ENCODE measurements at regions not wholly inside any gene's neighbourhood (a gene's known extent, or its start where the extent isn't known, plus 50 kb on each side); places are given as distances from the start of the nearest gene placed in this dataset.

DNA sequence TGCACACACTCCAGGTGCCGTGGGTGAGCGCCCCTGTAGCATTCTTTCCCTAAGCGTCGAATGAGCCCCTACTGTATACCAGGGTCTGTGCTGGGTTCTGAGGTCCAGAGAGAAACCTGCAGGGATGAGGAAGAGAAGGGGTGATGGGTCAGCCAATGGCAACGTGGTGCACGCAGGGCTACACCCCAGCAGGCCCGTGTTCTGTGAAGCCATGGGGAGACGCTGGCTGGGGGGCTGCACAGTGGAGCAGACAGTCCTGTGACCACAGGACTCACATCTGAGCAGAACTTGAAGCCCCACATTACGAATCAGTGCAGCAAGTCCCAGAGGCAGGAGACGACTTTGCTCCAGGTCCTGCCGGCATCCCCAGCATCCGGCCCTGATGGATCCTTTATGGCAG lies 1481.4 kb downstream of the BRD1 start:
- no peak for DNase-seq

- DNase-seq, result no peak
Measured at GRCh38 chr22:48345631-48346030, 1482.0 kb downstream of the BRD1 start.

DNA sequence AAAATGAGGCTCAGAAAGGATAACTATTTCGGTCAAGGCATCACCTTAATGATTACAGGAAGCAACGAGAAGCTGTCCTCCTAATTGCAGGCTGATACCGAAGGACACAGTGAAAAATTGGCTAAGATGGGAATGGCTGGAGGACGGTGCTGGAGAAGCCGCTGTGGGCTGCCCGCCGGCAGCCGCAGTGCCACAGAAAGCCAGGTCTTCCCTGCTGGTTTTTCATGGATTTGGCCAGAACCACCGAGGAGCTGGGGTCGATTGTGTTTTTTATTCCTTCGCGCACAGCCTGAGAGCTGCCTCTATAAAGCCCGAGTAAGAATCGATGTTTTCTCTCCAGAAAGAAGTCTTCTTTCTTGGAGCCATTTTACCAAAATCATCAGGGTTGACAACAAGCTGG lies 1484.2 kb downstream of the BRD1 start:
- DNase-seq, result no peak

- DNase-seq, result no peak
Measured at GRCh38 chr22:48342732-48343131, 1484.9 kb downstream of the BRD1 start.

DNA sequence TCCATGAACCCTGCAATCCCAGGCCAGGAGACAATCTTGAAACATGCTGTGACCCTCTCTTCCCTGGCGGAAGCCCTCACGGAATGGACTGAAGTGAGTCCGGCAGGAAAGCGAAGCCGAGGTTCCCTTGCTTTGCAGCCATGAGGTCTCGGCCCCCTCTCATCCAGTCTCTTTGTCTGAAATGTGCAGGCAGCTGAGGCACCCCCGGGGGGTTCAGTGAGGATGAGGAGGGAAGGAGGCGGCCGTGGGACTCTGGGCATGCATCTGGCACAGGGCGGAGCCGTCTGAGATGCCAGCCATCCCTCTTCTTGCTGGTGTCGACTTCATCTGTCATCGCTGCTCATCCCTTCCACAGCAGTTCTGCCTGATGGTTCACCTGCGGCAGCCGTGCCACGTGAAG lies 1485.7 kb downstream of the BRD1 start:
- DNase-seq, result no peak

GRCh38 chr22:48340727-48341709 lies 1486.7 kb downstream of the BRD1 start:
- no peak for DNase-seq

GRCh38 chr22:48340191-48340590 lies 1487.5 kb downstream of the BRD1 start:
- no peak for DNase-seq

GRCh38 chr22:48338793-48339705 lies 1488.6 kb downstream of the BRD1 start:
- DNase-seq, result no peak

- DNase-seq, result no peak
Measured at GRCh38 chr22:48337957-48338792, 1489.5 kb downstream of the BRD1 start.

- DNase-seq, result no peak
Measured at GRCh38 chr22:48336339-48337060, 1491.2 kb downstream of the BRD1 start.

DNA sequence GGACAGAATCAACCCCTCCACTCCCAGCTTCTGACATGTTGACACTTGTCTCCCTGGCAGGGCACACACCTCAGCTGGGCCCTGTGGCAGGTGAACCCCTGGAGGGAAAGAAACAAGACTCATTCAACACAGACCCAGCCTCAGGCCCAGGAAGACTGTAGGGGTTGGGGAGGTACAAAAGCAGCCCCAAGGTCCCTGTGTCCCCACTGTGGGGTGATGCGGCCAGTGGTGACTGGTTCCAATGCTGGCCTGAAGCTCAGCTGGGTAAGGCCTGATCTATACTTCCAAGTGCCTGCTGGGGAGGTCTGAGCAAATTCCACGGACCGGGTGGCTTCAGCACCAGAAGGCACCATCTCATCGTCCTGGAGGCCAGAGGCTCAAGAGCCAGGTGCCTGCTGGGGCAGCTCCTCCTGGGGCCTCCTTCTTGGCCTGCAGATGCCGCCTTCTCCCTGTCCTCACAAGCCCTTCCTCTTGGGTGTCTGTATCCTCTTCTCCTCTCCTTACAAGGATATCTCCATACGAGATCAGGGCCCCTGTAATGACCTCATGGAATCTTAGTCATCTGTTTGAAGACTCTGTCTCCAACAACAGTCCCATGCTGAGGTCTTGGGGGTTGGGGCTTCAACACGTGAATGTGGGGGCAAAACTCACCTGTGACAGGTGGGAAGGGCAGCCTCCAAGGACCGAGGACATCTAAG lies 1492.1 kb downstream of the BRD1 start:
- peak; percentile 4 for DNase-seq

- DNase-seq, result no peak
Measured at GRCh38 chr22:48334971-48335370, 1492.7 kb downstream of the BRD1 start.

- no peak for DNase-seq
Measured at GRCh38 chr22:48333816-48334735, 1493.6 kb downstream of the BRD1 start.

- no peak for DNase-seq
Measured at GRCh38 chr22:48333323-48333763, 1494.3 kb downstream of the BRD1 start.

DNA sequence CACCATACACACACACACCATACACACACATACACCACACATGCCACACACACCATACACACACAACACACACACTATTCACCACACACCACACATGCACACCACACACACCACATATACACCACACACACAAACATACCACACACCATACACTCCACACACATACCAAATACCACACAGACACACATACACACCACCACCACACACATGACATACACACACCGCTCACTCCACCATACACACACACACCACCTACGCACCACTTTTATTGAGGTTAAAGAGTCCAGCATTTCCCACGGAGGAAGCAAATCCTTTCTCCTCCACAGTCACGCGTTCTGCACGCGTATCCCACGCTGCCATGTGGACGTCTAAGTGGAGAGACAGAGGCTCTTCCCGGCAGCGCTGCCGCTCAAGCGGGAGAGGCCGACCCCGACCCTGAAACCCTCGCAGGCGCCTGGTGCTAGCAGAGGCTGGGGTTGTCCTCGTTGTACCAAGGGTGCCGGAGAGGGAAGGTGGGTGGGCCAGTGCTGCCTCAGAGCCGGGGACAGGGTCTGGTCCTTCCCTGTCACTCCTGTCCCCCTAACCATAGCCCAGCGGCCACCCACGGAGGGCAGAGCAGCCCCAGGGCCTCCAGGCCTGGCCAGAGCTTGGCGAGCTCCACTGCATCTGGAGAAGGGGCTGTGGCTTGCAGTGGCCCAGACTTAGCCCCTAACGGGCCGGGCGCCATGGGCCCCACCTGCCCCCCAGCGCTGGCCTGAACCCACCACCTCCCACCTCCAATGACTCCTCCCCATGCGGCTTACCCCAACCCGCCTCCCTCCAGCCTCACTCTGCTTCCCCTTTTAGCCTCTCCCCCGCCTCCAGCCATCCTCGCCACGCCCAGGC lies 1495.0 kb downstream of the BRD1 start:
- DNase-seq, result no peak

GRCh38 chr22:48331691-48332220 lies 1495.9 kb downstream of the BRD1 start:
- no peak for DNase-seq

DNA sequence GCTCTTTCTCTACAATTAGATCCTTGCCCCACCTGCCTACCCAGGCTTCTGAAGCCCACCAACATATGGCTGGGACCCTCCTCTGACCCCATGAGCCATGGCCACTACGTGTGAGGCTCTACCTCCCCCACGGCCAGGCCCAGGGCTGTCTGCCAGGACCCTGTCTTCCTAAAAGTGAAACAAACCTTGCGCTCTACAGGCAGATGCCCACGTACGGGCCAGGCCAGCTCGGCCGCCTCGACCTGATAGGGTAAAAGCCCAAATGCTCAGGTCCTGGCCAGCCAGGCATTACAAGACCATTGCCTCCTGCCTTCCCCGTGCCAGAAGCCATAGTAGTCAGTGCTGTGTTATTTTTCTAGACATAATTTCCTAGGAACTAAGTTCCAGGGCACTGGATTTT lies 1496.4 kb downstream of the BRD1 start:
- DNase-seq, result no peak

DNA sequence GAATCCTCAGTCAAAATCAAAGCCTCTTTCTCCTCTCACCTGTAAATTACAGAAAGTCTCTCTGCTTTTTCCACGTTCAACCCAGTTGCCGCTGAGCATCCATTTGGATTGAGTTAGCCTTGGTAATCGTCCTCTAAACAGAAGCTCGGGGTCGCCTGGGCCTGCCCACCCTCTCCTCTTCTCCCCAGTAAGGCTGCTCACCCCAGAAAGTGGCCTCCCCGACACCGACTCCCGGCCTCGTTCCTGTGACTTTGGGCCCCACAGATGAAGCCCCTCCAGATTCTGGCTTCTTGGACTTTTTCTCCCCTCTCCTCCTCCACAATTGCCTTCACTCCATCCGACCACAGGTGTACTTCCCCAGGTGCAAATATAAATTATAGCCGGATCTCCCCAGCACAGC lies 1500.0 kb downstream of the BRD1 start:
- DNase-seq, result no peak

GRCh38 chr22:48323746-48324145 lies 1503.9 kb downstream of the BRD1 start:
- no peak for DNase-seq
